ENCODE measurements at regions not wholly inside any gene's neighbourhood (a gene's known extent, or its start where the extent isn't known, plus 50 kb on each side); places are given as distances from the start of the nearest gene placed in this dataset.

GRCh38 chr2:187168720-187169713, 279.0 kb downstream of the CALCRL start:
- Histone ChIP-seq H3K79me1 (ENCODE audit: low read length) (no peaks in the 10 kb centered on the region), H3K23ac (ENCODE audit: low read length) (no peak overlapping the region), H3K27ac (ENCODE audit: low read depth, low read length) (no peak overlapping the region), H4K12ac (ENCODE audit: low read depth, low read length) (no peak overlapping the region), H4K91ac (ENCODE audit: low read depth, low read length) (no peak overlapping the region), H2BK12ac (ENCODE audit: low read length) (no peak overlapping the region), H2AFZ (ENCODE audit: insufficient read depth, low read length, poor library complexity) (no peak overlapping the region), H3K4me1 (ENCODE audit: control insufficient read depth in 1 of 2, insufficient read depth in 2 of 2, low read length in 2 of 2) (no peaks in the 10 kb centered on the region), H2BK120ac (ENCODE audit: insufficient read depth, low read length, poor library complexity) (no peak overlapping the region), H3K9ac (ENCODE audit: low read length) (no peak overlapping the region), H2AK5ac (ENCODE audit: low read length) (no peak overlapping the region), H3K79me2 (ENCODE audit: control insufficient read depth, insufficient read depth, low read length, poor library complexity) (no peaks in the 10 kb centered on the region), H3K18ac (ENCODE audit: low read length) (no peak overlapping the region), H3K9me3 (ENCODE audit: insufficient read depth, low read depth, low read length) (no peaks in the 10 kb centered on the region), H2BK5ac (ENCODE audit: low read depth, low read length, poor library complexity) (no peak overlapping the region), H3K4me3 (ENCODE audit: low read depth, low read length) (no peak overlapping the region), H3K36me3 (ENCODE audit: control insufficient read depth in 1 of 2, insufficient read depth in 2 of 2, low read length in 2 of 2) (no peaks in the 10 kb centered on the region), H4K8ac (ENCODE audit: low read depth, low read length) (no peak overlapping the region), H3K4me2 (ENCODE audit: low read length) (no peak overlapping the region), H3K4ac (ENCODE audit: low read depth, low read length) (no peak overlapping the region), H3K14ac (ENCODE audit: low read length) (no peak overlapping the region), H3K27me3 (ENCODE audit: insufficient read depth, low read length) (no peaks in the 10 kb centered on the region)
- no peak for DNase-seq
- WGBS (ENCODE audit: extremely low coverage, insufficient coverage, insufficient read length), result no CpG with 5 or more reads among the region's 4 CpGs

GRCh38 chr2:187167491-187167890, 280.6 kb downstream of the CALCRL start:
- H2BK5ac ChIP-seq (ENCODE audit: low read depth, low read length, poor library complexity), result no peak overlapping the region
- H3K9me3 ChIP-seq (ENCODE audit: insufficient read depth, low read depth, low read length), result no peaks in the 10 kb centered on the region
- no peak overlapping the region for H3K9ac ChIP-seq (ENCODE audit: low read length)
- no peaks in the 10 kb centered on the region for H3K4me1 ChIP-seq (ENCODE audit: control insufficient read depth in 1 of 2, insufficient read depth in 2 of 2, low read length in 2 of 2)
- no CpG with 5 or more reads among the region's 4 CpGs for whole genome bisulfite sequencing (ENCODE audit: extremely low coverage, insufficient coverage, insufficient read length)
- H3K36me3 ChIP-seq (ENCODE audit: control insufficient read depth in 1 of 2, insufficient read depth in 2 of 2, low read length in 2 of 2), result no peaks in the 10 kb centered on the region
- H3K27me3 ChIP-seq (ENCODE audit: insufficient read depth, low read length), result no peaks in the 10 kb centered on the region
- H3K79me1 ChIP-seq (ENCODE audit: low read length), result no peaks in the 10 kb centered on the region
- H4K91ac ChIP-seq (ENCODE audit: low read depth, low read length), result no peak overlapping the region
- no peak overlapping the region for H2BK12ac ChIP-seq (ENCODE audit: low read length)
- no peak overlapping the region for H3K27ac ChIP-seq (ENCODE audit: low read depth, low read length)
- no peak overlapping the region for H3K18ac ChIP-seq (ENCODE audit: low read length)
- no peaks in the 10 kb centered on the region for H3K79me2 ChIP-seq (ENCODE audit: control insufficient read depth, insufficient read depth, low read length, poor library complexity)
- no peak overlapping the region for H3K23ac ChIP-seq (ENCODE audit: low read length)
- no peak overlapping the region for H3K4ac ChIP-seq (ENCODE audit: low read depth, low read length)
- H3K14ac ChIP-seq (ENCODE audit: low read length), result no peak overlapping the region
- H4K8ac ChIP-seq (ENCODE audit: low read depth, low read length), result no peak overlapping the region
- H2BK120ac ChIP-seq (ENCODE audit: insufficient read depth, low read length, poor library complexity), result no peak overlapping the region
- H2AFZ ChIP-seq (ENCODE audit: insufficient read depth, low read length, poor library complexity), result no peak overlapping the region
- H2AK5ac ChIP-seq (ENCODE audit: low read length), result no peak overlapping the region
- no peak overlapping the region for H4K12ac ChIP-seq (ENCODE audit: low read depth, low read length)
- no peak for DNase-seq
- no peak overlapping the region for H3K4me3 ChIP-seq (ENCODE audit: low read depth, low read length)
- H3K4me2 ChIP-seq (ENCODE audit: low read length), result no peak overlapping the region

- H4K8ac ChIP-seq (ENCODE audit: low read depth, low read length), result no peak overlapping the region
- DNase-seq, result no peak
- H3K36me3 ChIP-seq (ENCODE audit: control insufficient read depth in 1 of 2, insufficient read depth in 2 of 2, low read length in 2 of 2), result no peaks in the 10 kb centered on the region
- no CpG with 5 or more reads among the region's 1 CpG for WGBS (ENCODE audit: extremely low coverage, insufficient coverage, insufficient read length)
- H2BK5ac ChIP-seq (ENCODE audit: low read depth, low read length, poor library complexity), result no peak overlapping the region
- no peak overlapping the region for H2BK120ac ChIP-seq (ENCODE audit: insufficient read depth, low read length, poor library complexity)
- H4K91ac ChIP-seq (ENCODE audit: low read depth, low read length), result no peak overlapping the region
- H3K4me1 ChIP-seq (ENCODE audit: control insufficient read depth in 1 of 2, insufficient read depth in 2 of 2, low read length in 2 of 2), result no peaks in the 10 kb centered on the region
- H3K18ac ChIP-seq (ENCODE audit: low read length), result no peak overlapping the region
- H3K79me1 ChIP-seq (ENCODE audit: low read length), result no peaks in the 10 kb centered on the region
- no peak overlapping the region for H3K4ac ChIP-seq (ENCODE audit: low read depth, low read length)
- no peaks in the 10 kb centered on the region for H3K27me3 ChIP-seq (ENCODE audit: insufficient read depth, low read length)
- H3K9me3 ChIP-seq (ENCODE audit: insufficient read depth, low read depth, low read length), result no peaks in the 10 kb centered on the region
- no peak overlapping the region for H3K23ac ChIP-seq (ENCODE audit: low read length)
- no peaks in the 10 kb centered on the region for H3K79me2 ChIP-seq (ENCODE audit: control insufficient read depth, insufficient read depth, low read length, poor library complexity)
- H2BK12ac ChIP-seq (ENCODE audit: low read length), result no peak overlapping the region
- no peak overlapping the region for H3K14ac ChIP-seq (ENCODE audit: low read length)
- no peak overlapping the region for H3K4me2 ChIP-seq (ENCODE audit: low read length)
- H4K12ac ChIP-seq (ENCODE audit: low read depth, low read length), result no peak overlapping the region
- no peak overlapping the region for H3K9ac ChIP-seq (ENCODE audit: low read length)
- no peak overlapping the region for H2AFZ ChIP-seq (ENCODE audit: insufficient read depth, low read length, poor library complexity)
- H3K4me3 ChIP-seq (ENCODE audit: low read depth, low read length), result no peak overlapping the region
- H2AK5ac ChIP-seq (ENCODE audit: low read length), result no peak overlapping the region
- H3K27ac ChIP-seq (ENCODE audit: low read depth, low read length), result no peak overlapping the region
Observed at GRCh38 chr2:187165936-187166610, 282.0 kb downstream of the CALCRL start.

GRCh38 chr2:187158452-187158851, 289.6 kb downstream of the CALCRL start:
- Histone ChIP-seq H2AK5ac (ENCODE audit: low read length) (no peak overlapping the region), H3K79me2 (ENCODE audit: control insufficient read depth, insufficient read depth, low read length, poor library complexity) (no peaks in the 10 kb centered on the region), H3K27ac (ENCODE audit: low read depth, low read length) (no peak overlapping the region), H3K14ac (ENCODE audit: low read length) (no peak overlapping the region), H3K4me3 (ENCODE audit: low read depth, low read length) (no peak overlapping the region), H3K9me3 (ENCODE audit: insufficient read depth, low read depth, low read length) (no peaks in the 10 kb centered on the region), H4K12ac (ENCODE audit: low read depth, low read length) (no peak overlapping the region), H3K27me3 (ENCODE audit: insufficient read depth, low read length) (no peaks in the 10 kb centered on the region), H4K8ac (ENCODE audit: low read depth, low read length) (no peak overlapping the region), H3K18ac (ENCODE audit: low read length) (no peak overlapping the region), H3K4me2 (ENCODE audit: low read length) (no peak overlapping the region), H3K79me1 (ENCODE audit: low read length) (no peaks in the 10 kb centered on the region), H3K36me3 (ENCODE audit: control insufficient read depth in 1 of 2, insufficient read depth in 2 of 2, low read length in 2 of 2) (no peaks in the 10 kb centered on the region), H2BK12ac (ENCODE audit: low read length) (no peak overlapping the region), H3K4ac (ENCODE audit: low read depth, low read length) (no peak overlapping the region), H2AFZ (ENCODE audit: insufficient read depth, low read length, poor library complexity) (no peak overlapping the region), H3K9ac (ENCODE audit: low read length) (no peak overlapping the region), H4K91ac (ENCODE audit: low read depth, low read length) (no peak overlapping the region), H3K23ac (ENCODE audit: low read length) (no peak overlapping the region), H2BK5ac (ENCODE audit: low read depth, low read length, poor library complexity) (no peak overlapping the region), H2BK120ac (ENCODE audit: insufficient read depth, low read length, poor library complexity) (no peak overlapping the region), H3K4me1 (ENCODE audit: control insufficient read depth in 1 of 2, insufficient read depth in 2 of 2, low read length in 2 of 2) (no peaks in the 10 kb centered on the region)
- no CpG with 5 or more reads among the region's 3 CpGs for WGBS (ENCODE audit: extremely low coverage, insufficient coverage, insufficient read length)
- DNase-seq, result no peak
